DOHH2 (cell line): ENCODE measurements at regions not wholly inside any gene's neighbourhood (a gene's known extent, or its start where the extent isn't known, plus 50 kb on each side); places are given as distances from the start of the nearest gene placed in this dataset.

Experiments used
- H3F3A ChIP-seq: fragments of 200-600 bp; sonication (generic), shearing (Covaris generic); 2 replicates; pipeline ENCODE4 v1.6.0; 2016; ENCODE audit warnings: antibody characterized with exemption, mild to moderate bottlenecking; ENCODE audit not compliant: control insufficient read depth, insufficient read depth
- H3K27ac ChIP-seq: fragments of 200-600 bp; sonication (generic); 2 replicates; pipeline ENCODE4 v1.5.1; 2014; ENCODE audit warnings: low read depth, mild to moderate bottlenecking, low read length, moderate library complexity
- H3K27me3 ChIP-seq: fragments of 200-600 bp; sonication (generic); 2 replicates; pipeline ENCODE4 v1.6.1; 2014; ENCODE audit warnings: mild to moderate bottlenecking, low read length, mixed read lengths; ENCODE audit not compliant: control insufficient read depth
- H3K36me3 ChIP-seq: fragments of 200-600 bp; sonication (generic); 2 replicates; pipeline ENCODE4 v1.6.1; 2014; ENCODE audit warnings: mild to moderate bottlenecking, low read length, moderate library complexity, mixed read lengths; ENCODE audit not compliant: control insufficient read depth
- H3K4me1 ChIP-seq: fragments of 200-600 bp; sonication (generic); 2 replicates; pipeline ENCODE4 v1.6.1; 2014; ENCODE audit warnings: mild to moderate bottlenecking, low read length, mixed read lengths; ENCODE audit not compliant: control insufficient read depth
- H3K4me2 ChIP-seq: fragments of 200-600 bp; sonication (generic); 2 replicates; pipeline ENCODE4 v1.6.0; 2014; ENCODE audit warnings: mild to moderate bottlenecking, low read length, moderate library complexity
- H3K4me3 ChIP-seq: fragments of 200-600 bp; sonication (generic); 2 replicates; pipeline ENCODE4 v1.5.1; 2014; ENCODE audit warnings: mild to moderate bottlenecking, low read length, mixed read lengths
- H3K79me2 ChIP-seq: fragments of 200-600 bp; sonication (generic); 2 replicates; pipeline ENCODE4 v1.6.1; 2014; ENCODE audit warnings: mild to moderate bottlenecking, low read length, mixed read lengths; ENCODE audit not compliant: control insufficient read depth
- H3K9me2 ChIP-seq: fragments of 200-600 bp; sonication (generic); replicated peaks from 2 replicates; pipeline ENCODE4 v1.6.1; 2014; ENCODE audit warnings: mild to moderate bottlenecking, low read length, mixed read lengths; ENCODE audit not compliant: control insufficient read depth
- H3K9me3 ChIP-seq: fragments of 200-600 bp; sonication (generic); 2 replicates; pipeline ENCODE4 v1.6.1; 2014; ENCODE audit warnings: antibody characterized with exemption, low read length, mixed read lengths; ENCODE audit not compliant: control insufficient read depth, insufficient read depth
- H4K20me1 ChIP-seq: fragments of 200-600 bp; sonication (generic); 2 replicates; pipeline ENCODE4 v1.6.0; 2014; ENCODE audit warnings: low read depth, mild to moderate bottlenecking, antibody characterized with exemption, low read length, moderate library complexity; ENCODE audit not compliant: control insufficient read depth, insufficient read depth
- CTCF ChIP-seq: fragments of 200-600 bp; sonication (generic); IDR thresholded peaks from one replicate; pipeline ENCODE4 v1.5.1; 2014; ENCODE audit warnings: antibody characterized with exemption, mild to moderate bottlenecking, low read depth, low read length; ENCODE audit not compliant: poor library complexity, severe bottlenecking
- EZH2phosphoT487 ChIP-seq: fragments of 200-600 bp; sonication (generic); IDR thresholded peaks from 2 replicates; pipeline ENCODE4 v1.6.1; 2017; ENCODE audit warnings: borderline replicate concordance, mild to moderate bottlenecking, antibody characterized with exemption, low read length, moderate library complexity, mixed read lengths

GRCh38 chr12:70121562-70121961 lies 121.7 kb upstream of the CNOT2 start:
- H3K27ac ChIP-seq: no peak overlapping the region

GRCh38 chr12:70122804-70123203 lies 120.4 kb upstream of the CNOT2 start:
- H4K20me1 ChIP-seq: no peaks in the 10 kb centered on the region
- H3K9me2 ChIP-seq: no peaks in the 10 kb centered on the region
- H3K9me3 ChIP-seq: no peaks in the 10 kb centered on the region
- TF ChIP-seq EZH2phosphoT487: no peak
- H3K4me3 ChIP-seq: no peak overlapping the region
- H3F3A ChIP-seq: no peaks in the 10 kb centered on the region
- no peaks in the 10 kb centered on the region for H3K27me3 ChIP-seq
- H3K4me2 ChIP-seq: no peak overlapping the region
- H3K79me2 ChIP-seq: no peaks in the 10 kb centered on the region
- no peak overlapping the region for H3K27ac ChIP-seq
- no peaks in the 10 kb centered on the region for H3K36me3 ChIP-seq
- H3K4me1 ChIP-seq: peaks cover 25% of the 10 kb centered on the region

More at GRCh38 chr12:70121562-70121961, 121.7 kb upstream of the CNOT2 start:
- no peaks in the 10 kb centered on the region for H3K9me3 ChIP-seq
- no peaks in the 10 kb centered on the region for H3K9me2 ChIP-seq
- H3F3A ChIP-seq: no peaks in the 10 kb centered on the region
- no peaks in the 10 kb centered on the region for H3K36me3 ChIP-seq
- H3K4me1 ChIP-seq: peaks cover 25% of the 10 kb centered on the region
- no peaks in the 10 kb centered on the region for H3K27me3 ChIP-seq
- no peak overlapping the region for H3K4me3 ChIP-seq
- peak overlapping the region; percentile 8; the same call in 1 of the 2 replicates for H3K4me2 ChIP-seq
- H3K79me2 ChIP-seq: no peaks in the 10 kb centered on the region
- TF ChIP-seq CTCF (no peak), EZH2phosphoT487 (no peak)
- no peaks in the 10 kb centered on the region for H4K20me1 ChIP-seq

- no peaks in the 10 kb centered on the region for H3K9me2 ChIP-seq
- H3K9me3 ChIP-seq: peaks cover 13% of the 10 kb centered on the region; the same call in 1 of the 2 replicates
- H3K4me2 ChIP-seq: no peak overlapping the region
- no peaks in the 10 kb centered on the region for H3F3A ChIP-seq
- no peaks in the 10 kb centered on the region for H3K79me2 ChIP-seq
- no peaks in the 10 kb centered on the region for H4K20me1 ChIP-seq
- no peak overlapping the region for H3K4me3 ChIP-seq
- TF ChIP-seq EZH2phosphoT487: no peak
- TF ChIP-seq CTCF: no peak
- no peak overlapping the region for H3K27ac ChIP-seq
- no peaks in the 10 kb centered on the region for H3K36me3 ChIP-seq
- H3K27me3 ChIP-seq: no peaks in the 10 kb centered on the region
- H3K4me1 ChIP-seq: no peaks in the 10 kb centered on the region
Observed at GRCh38 chr12:70149013-70149412, 94.2 kb upstream of the CNOT2 start.

GRCh38 chr12:70149665-70150064 lies 93.6 kb upstream of the CNOT2 start:
- no peak overlapping the region for H3K4me3 ChIP-seq
- H3K27me3 ChIP-seq: no peaks in the 10 kb centered on the region
- H3K27ac ChIP-seq: no peak overlapping the region
- no peak overlapping the region for H3K4me2 ChIP-seq
- H3K79me2 ChIP-seq: no peaks in the 10 kb centered on the region
- H4K20me1 ChIP-seq: no peaks in the 10 kb centered on the region
- H3K9me3 ChIP-seq: peaks cover 17% of the 10 kb centered on the region; the same call in 1 of the 2 replicates
- no peaks in the 10 kb centered on the region for H3K4me1 ChIP-seq
- H3F3A ChIP-seq: no peaks in the 10 kb centered on the region
- H3K9me2 ChIP-seq: no peaks in the 10 kb centered on the region
- TF ChIP-seq EZH2phosphoT487: no peak
- TF ChIP-seq CTCF: no peak
- no peaks in the 10 kb centered on the region for H3K36me3 ChIP-seq
